HG03457 (cell line): ENCODE measurements at regions not wholly inside any gene's neighbourhood (a gene's known extent, or its start where the extent isn't known, plus 50 kb on each side); places are given as distances from the start of the nearest gene placed in this dataset.
"Not testable (repeated sequence)": the region's sequence is repeated elsewhere in the genome, so short reads cannot be mapped to it uniquely, and the experiment has no call there.

Experiments used
- ATAC-seq: cut with Tn5 transposase; IDR thresholded peaks from one replicate; pipeline ENCODE4 v1.9.1; 2021; ENCODE audit warnings: moderate number of reproducible peaks; ENCODE audit not compliant: unreplicated experiment

DNA sequence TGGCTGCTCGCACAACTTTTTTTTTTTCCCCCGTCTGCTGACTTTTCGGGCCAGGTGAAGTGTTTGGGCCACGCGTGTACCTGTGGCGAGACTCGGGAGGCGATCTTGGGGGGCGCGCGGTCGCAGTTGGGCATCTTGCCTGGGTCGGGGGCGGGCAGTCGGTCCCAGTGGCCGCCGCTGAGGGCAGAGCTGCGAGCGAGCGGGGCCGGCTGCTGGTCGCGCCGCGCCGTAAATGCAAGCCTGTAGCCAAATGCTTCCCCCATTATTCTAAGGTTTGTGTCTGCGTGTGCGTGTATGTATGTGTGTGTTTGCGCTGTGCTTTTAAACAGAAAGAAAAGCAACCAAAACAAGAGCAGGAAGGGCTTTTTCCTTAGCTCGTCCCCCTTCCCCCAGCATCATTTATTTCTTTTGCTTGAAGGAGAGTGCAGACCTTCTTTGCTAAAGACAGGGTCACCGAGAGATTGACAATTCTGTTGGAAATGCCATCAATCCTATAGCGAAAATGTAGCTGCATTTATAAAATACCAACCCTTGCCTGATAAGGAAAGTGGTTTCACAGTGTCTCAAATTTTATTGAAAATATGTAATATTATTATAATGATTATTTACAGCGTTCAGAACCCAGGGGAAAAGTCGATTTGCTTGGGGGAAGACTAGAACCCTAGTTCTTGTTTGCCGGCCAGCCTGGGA, 143.2 kb upstream of the ZNF536 start:
- no peak for ATAC-seq

DNA sequence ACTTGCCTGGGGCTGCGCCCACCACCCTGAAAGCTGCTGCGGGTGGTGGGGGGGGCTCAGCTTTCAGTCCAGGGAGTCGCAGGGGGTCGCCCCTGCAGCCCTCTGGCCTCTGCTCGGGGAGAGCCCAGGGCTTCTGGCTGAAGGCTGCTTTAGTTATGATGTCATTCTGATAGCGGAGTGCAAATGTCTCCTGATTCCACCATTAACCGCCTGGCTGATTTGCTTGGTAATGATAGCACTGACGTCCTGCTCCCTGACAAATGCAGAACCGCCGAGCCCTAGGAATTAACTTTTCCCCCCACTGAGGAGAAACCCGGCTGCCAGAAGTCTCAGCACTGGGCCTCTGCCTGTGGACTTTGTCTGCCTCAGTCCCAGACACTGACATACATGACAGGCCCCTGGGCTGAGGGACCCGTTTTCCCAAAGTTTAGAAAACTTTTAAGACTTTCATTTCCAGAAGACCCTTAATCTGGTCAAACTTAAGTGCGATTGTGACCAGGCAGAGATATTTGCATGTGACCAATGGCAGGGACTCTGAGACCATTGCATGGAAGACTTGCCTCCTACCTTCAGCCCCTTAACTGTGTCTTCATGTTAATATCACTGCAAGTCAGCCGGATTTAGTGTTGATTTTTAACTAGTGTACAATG, 142.5 kb upstream of the ZNF536 start:
- no peak for ATAC-seq

DNA sequence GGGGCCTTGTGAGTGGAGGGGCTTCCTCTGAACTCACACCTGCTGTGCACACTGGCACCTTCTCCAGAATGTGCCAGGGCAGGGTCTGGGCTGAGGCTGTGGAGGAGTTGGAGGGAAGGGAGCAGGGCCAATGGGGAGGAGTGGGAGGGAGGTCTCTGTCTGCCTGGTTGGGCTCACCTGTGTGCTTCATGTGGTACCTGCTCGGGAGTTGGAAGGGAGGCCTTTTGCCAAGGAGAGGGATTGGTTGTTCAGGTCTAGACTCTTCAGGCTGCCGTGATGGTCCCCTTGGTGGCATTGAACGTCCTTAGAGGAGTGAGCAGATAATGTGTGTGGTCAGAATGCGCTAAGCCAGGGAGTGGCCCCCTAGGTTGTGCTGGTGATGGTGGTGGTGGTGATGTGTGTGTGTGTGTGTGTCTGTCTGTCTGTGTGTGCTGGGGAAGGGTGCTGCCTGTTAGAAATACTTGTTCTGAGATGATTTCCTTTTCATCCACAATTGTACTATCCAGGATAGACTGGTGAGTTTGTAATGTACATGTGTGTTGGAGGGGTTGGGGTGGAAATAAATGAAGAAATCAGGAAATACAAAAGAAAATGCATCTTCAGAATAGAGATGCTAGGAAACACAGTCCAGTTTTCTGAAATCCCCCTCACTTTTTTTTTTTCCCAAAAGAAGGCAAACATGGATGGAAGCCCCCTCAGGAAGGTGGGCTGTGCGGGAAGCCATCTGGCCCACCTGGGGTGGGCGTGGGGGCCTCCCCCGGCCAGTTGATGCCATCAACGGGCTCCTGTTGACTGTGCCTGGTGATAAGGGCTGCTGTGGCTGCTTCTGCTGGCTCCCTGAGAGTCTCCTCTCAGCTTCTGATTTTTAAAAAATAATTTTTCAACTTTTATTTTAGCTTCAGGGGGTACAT, 140.5 kb upstream of the ZNF536 start:
- no peak for ATAC-seq

DNA sequence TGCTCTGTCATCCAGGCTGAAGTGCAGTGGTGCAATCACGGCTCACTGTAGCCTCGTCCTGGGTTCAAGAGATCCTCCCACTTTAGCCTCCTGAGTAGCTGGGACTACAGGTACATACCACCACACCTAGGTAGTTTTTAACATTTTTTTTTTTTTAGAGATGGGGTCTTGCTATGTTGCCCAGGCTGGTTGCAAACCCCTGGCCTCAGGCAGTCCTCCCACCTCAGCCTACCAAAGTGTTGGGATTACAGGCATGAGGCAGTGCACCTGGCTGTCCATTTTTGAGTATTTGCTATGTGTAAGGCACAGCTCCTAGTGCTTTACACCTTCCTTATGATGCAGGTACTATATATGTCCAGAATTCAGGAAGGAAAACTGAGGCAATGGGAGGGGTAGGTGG, 138.8 kb upstream of the ZNF536 start:
- ATAC-seq, result no peak

DNA sequence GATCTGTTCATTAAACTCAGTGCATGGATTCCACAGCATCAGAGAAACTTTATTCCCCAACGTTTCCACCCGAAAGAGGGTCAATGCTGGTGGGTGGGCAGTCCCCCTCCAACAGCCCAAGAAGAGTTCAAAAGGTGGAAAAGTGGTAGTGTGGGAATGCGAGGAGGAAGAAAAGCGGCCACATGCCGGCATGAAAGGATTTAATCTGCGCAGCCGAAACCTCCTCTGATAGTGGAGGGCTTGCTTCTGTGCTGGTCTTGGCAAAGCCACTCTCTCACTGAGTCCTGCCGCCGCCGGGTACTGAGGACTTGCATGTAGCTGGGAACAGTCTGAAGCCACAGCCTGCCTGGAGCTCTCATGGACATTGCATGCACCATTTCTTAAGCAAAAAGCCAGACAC, 136.2 kb upstream of the ZNF536 start:
- ATAC-seq, result no peak

DNA sequence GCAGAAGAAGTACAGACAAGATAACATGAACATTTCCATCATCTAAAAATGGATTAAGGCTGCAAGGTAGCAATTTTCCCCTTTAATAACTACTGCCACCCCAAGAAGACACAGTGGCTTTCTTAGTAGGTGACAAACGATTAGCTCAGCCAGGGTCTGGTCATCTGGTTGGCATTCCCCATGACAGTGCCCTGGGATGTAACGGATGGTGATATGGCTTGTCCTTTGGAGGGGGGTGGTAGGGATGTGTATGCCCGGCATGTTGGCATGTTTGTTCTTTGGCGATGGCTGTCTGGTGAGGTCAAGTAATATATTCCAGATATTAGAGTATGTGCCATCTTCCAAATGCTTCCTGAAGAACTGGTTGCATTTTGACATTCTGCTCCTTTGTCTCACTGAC, 135.6 kb upstream of the ZNF536 start:
- ATAC-seq, result no peak

DNA sequence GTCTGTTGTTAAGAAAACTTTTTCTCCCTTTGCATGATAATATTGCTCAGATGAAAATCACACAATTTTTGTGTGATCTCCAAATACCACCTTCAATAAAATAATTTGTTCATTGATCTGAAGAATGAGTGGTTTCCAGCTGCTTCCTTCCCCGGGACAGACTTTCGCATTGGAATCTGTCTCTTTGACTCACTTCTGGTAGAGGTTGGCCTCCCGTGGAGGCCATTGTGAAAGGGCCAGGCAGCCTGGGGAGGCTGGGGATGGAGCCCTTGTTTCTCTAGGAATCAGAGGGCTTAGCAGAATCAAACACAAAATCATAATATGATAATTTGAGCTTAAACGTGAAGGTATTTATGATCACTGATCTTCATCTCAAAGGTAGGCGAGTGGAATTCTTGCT, 135.0 kb upstream of the ZNF536 start:
- no peak for ATAC-seq

DNA sequence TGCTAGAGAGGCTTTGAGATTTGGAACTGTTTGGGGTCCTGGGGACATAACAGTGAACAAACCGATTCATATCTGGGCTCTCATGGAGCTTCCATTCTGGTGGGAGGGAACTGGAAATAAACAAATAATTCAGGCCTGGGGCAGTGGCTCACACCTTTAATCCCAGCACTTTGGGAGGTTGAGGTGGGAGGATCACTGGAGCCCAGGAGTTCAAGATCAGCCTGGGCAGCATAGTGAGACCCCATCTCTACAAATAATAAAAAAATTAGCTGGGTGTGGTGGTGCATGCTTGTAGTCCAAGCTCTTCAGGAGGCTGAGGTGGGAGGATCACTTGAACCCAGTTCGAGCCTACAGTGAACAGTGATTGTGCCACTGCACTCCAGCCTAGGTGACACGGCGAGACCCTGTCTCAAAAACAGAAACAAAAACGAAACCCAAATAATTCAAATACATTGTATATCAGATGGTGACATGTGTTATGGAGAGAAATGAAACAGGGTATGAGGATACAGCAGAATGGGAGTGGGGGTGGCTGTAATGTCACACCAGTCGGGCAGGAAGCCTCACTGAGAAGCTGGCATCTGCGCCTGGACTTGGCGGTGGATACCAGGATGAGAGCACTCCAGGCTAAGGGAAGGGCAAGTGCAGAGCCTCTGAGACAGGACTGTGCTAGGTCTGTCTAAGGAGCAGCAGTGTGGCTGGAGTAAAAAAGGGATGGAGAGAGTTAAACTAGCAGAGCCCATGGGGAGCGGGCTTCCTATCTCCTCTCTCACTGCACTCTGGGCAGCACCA, 131.1 kb upstream of the ZNF536 start:
- ATAC-seq, result no peak

DNA sequence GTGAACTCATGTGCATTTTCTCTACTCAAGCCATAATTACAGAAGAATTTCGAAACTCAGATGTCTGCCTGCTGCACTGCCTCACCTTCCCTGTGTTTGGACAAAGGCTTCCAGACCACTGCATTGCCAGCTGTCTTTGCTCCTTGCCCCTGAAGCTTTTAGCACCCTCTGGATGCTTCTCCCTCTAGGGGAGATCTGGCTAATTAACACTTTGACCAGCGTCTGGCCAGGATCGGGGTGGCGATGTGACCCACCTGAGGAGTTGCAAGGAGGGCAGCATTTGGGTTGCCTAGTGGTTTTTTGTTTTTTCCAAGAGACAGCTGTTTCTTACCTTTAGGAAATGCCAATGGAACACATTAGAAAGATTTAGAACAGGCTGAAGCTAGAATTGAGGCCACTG, 127.7 kb upstream of the ZNF536 start:
- no peak for ATAC-seq

DNA sequence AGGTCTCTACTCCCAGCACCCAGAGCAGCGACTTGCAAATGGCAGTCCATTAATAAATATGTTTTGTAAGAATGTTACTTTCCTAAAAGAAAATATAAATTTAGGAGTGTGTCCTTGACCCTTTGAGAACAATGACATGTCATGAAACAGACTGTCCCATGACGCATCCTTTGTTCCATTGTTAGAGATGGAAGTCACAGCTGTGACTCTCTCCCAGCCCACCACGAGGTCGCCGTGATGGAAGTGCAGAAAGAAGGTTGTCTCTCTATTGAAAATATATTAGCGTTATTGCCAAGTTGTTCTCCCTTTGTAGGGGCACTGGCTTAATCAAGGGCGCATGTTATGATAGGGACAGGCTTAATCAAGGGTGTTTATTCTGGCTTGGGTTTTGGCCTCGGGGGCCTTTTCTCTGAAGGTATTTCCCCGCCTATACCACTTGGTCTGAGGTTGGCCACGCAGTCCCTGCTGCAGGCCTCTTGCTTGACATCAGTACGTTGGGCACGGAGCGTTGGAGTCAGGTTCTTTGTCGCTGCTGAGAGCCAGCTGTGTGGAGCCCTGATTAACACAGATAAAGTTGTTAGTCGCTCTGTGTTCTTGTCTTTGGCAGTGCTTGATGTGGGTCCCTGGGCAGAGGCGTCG, 126.7 kb upstream of the ZNF536 start:
- no peak for ATAC-seq

DNA sequence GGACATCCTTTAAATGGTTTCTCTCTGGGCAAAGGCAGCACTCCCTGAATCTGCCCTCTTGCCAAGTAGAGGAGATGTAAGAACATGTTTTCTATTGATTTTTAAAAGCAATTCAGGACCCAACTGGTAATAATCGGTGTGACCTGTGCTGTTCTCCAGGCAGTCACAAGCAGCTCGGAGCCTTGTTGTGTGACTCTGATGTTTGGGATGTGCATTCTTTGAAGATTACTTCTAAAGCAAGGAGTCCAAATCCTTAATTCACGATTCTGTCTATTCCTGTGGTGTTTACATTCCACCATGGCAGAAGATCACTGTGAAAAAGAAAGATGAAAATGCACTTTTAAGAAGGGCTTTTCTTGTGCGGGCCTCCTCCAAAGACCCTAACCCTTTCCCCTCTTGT, 122.3 kb upstream of the ZNF536 start:
- ATAC-seq, result no peak

DNA sequence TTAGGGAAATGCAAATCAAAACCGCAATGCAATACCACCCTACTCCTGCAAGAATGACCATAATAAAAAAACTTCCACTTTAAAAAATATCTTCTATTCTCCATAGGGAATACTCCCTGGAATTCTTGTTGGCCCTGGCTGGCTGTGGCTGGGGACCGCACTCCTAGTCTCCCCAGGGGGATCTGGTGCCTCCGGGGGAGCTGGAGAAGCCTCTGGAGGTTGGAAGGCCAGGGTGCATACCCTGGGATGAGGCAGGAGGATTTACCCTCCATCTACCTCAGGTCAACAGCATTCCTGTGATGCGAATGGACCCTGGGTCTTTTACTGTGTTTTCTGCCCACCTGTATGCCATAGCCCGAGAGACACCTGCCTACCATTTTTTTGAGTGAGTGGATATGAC, 120.0 kb upstream of the ZNF536 start:
- ATAC-seq, result no peak

DNA sequence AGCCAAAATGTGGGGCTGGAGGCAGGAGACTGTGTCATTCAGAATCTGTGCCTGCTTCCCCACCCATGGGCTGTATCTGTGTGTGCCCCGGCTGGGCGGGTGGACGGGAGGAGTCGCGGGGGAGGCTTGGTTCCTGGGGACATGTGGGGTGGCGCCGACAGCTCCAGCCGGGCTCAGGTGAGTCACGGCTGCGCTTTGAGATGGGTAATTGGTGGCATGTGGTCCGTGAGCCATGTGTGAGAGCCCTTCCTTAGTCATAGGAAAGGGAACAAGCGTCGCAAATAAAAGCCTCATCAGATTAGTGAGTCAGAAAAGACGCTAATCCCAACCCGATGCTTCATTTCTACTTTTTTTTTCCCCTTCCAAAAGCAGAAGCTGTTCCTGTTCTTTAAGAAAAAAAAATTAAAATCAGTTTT, 118.6 kb upstream of the ZNF536 start:
- ATAC-seq, result no peak

DNA sequence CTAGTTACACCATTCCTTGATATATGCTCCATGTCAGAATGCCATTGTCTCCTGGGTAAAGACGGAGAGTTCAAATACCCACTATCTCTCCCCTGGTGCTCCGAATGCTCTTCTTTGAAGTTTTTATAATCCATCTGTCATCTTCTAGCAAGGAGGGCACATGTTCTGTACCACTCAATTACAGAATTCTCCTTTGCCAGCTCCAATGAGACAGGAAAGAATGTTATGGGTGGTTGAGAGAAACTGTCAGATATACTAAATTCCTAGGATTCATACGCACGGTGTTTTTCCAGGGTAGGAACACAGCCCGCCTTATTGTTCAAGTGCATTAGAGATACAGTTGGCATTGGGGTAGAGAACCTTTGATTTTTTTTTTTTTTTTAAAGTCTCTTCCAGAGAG, 118.0 kb upstream of the ZNF536 start:
- no peak for ATAC-seq

DNA sequence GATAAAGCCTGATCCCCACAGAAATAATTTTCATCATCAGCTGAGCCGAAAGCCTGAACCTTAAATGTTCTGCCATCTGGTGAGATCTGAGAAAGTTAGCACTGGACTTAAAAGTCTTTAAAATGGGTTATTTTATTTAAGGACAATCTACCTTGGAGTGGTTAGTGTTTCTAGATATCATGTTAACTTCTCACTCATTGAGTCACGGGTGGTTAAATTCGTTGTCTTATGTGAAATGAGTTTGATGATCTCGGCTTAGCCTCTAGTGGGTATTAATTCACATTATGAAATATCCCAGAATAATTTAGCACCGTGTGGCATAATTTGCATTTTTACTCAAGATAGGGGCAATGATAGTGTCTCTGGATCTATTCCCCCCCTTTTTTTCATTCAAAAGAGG, 117.4 kb upstream of the ZNF536 start:
- ATAC-seq, result no peak

DNA sequence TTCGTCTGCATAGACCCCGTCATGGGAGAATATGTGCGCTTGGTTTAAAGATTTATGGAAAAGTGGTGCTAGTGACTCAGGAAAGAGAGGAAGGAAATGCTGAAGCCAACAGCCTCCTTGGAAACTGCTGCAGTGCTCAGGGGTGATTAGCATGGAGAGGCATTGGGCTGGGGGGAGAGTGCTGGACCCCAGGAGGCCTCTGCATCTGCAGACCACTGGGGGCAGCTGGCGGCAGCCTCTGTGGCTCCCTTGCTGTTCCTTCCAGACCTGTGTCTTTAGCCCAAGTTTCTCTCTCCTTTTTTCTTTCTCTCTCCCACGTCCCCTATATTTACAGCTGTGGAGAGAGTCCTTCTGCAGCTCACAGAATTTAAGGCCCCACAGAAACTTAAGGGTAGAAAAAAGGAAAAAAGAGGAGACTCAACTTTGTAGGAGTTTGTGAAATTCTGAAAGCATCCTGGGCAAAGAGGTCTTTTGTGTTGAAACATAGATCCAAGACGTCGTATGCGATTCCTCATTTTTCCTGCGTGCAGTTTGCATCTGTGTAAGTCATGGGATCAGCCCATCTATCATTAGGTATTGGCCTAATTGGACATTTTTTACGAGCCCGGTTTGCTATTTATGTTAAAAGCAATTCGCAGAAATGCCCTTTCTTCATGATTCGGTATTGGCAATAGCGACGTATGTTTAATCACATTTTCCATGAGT, 116.2 kb upstream of the ZNF536 start:
- no peak for ATAC-seq

DNA sequence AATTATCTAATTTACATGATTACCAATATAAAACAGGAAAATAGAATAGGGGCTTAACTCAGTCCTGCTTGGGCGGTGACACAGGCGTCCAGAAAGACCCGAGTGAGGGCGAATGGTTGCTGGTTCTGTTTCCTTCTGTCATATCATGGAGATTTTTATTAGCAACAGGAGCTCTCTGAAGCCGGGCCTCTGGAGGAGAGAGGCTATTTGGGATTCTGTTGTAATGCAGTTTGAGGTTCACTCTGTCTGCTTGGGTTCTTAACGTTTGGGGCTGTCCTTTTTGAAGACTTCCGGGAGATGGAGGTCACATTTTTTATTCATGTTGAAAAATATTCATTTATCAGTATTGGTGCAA, 115.7 kb upstream of the ZNF536 start:
- ATAC-seq, result no peak

DNA sequence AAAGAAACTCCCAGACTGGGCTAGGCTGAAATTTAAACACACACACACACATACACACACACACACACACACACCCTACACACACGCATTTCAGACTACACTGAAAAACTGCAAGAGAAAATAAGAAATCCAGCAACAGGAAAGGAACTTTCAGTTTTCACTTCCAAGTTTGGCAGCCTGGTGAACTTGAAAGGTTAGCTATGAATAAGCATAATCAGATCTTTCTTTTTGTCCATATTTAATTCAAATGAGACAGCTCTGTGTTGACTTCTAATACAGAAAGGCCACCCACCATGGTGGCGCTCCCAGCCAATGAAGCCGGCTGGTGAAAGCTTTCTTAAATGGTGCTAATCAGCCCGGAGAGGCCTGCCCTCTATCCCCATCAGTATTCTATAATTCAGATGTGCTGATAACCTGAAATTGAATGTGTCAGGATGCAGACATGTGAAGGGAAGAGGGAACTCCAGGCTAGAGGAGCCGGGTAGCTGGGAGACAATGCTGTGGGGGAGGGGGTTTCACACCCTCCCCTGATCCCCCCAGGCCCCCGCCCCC, 108.3 kb upstream of the ZNF536 start:
- no peak for ATAC-seq

DNA sequence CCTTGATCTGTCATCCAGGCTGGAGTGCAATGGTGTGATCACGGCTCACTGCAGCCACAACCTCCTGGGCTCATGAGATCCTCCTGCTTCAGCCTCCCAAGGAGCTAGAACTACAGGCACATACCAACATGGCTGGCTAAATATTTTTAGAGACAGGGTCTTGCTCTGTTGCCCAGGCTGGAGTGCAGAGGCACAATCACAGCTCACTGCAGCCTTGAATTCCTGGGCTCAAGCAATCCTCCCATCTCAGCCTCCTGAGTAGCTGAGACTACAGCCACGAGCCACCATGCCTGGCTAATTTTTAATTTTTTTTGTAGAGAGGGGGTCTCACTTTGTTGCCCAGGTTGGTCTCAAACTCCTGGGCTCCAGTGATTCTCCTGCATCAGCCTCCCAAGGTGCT, 106.3 kb upstream of the ZNF536 start:
- ATAC-seq, result not testable (repeated sequence)

DNA sequence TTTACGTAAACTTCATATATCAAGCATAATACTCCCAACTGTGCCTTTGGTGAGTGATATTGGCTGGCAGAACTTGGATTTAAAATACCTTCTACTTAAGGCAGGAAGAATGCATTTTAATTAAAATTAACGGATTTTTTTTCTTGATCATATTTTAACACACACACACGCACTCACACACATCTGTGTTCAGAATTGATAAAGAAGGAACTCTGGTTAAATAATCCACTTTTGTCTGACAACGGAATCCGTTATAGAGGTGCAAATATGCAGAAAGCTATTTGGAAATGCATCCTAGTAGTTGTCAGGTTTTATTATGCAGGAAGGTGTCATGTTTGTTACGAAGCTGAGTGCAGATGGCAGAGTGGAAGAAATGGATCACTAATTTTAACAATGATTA, 105.5 kb upstream of the ZNF536 start:
- no peak for ATAC-seq
